PFSK-1 (cell line): ENCODE measurements at regions not wholly inside any gene's neighbourhood (a gene's known extent, or its start where the extent isn't known, plus 50 kb on each side); places are given as distances from the start of the nearest gene placed in this dataset.

Source experiments
- FOXP2 ChIP-seq: optimal IDR thresholded peaks from 2 replicates; pipeline ENCODE3; 2011; ENCODE audit warnings: borderline replicate concordance, control low read depth, inconsistent platforms; ENCODE audit not compliant: insufficient read depth; ENCODE audit errors: extremely low read length, extremely low read depth
- POLR2AphosphoS5 ChIP-seq: IDR thresholded peaks from 2 replicates; pipeline ENCODE4 v1.6.1; 2012; ENCODE audit warnings: low read depth, mild to moderate bottlenecking, control low read depth, low read length, moderate library complexity
- SIN3A ChIP-seq: IDR thresholded peaks from 2 replicates; pipeline ENCODE4 v1.6.1; 2012; ENCODE audit warnings: mild to moderate bottlenecking, low read length, moderate library complexity, borderline replicate concordance; ENCODE audit not compliant: insufficient read depth
- TAF1 ChIP-seq: IDR thresholded peaks from 2 replicates; pipeline ENCODE4 v1.6.1; 2012; ENCODE audit warnings: low read length, control low read depth, borderline replicate concordance; ENCODE audit not compliant: insufficient read depth
- TF ChIP-seq, protein P1 (sequence below), 2 experiments: IDR thresholded peaks; 2 replicates each; pipeline versions ENCODE4 v1.6.1 to v1.8.0; 2011 to 2012; ENCODE audit warnings: low read depth in 2 of 2, low read length in 2 of 2, control low read depth in 1 of 2, inconsistent platforms in 1 of 2, mild to moderate bottlenecking in 1 of 2, moderate library complexity in 1 of 2; ENCODE audit not compliant: insufficient read depth in 1 of 2

DNA sequence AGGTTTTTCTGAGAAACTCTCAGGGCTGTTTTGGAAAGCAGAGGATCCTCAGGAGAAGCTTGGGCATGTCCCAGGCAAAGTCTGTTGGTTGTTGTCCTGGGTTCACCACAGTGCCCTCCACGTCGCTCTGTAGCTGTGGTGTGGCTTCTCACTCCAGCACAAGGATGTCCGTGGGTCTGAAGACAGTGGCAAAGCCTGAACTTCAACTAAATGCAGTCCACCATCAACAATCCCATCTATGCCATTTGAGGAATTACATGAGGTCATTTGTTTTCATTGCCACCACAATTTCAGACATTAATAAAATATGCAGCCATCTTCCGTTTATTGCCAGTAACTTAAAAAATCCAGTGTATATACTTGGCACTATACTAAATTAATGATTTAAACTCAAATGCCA lies 272.1 kb downstream of the LRIG3 start:
- TF ChIP-seq SIN3A (no peak), FOXP2 (no peak), TAF1 (no peak), POLR2AphosphoS5 (no peak)
- TF ChIP-seq, protein P1, sequence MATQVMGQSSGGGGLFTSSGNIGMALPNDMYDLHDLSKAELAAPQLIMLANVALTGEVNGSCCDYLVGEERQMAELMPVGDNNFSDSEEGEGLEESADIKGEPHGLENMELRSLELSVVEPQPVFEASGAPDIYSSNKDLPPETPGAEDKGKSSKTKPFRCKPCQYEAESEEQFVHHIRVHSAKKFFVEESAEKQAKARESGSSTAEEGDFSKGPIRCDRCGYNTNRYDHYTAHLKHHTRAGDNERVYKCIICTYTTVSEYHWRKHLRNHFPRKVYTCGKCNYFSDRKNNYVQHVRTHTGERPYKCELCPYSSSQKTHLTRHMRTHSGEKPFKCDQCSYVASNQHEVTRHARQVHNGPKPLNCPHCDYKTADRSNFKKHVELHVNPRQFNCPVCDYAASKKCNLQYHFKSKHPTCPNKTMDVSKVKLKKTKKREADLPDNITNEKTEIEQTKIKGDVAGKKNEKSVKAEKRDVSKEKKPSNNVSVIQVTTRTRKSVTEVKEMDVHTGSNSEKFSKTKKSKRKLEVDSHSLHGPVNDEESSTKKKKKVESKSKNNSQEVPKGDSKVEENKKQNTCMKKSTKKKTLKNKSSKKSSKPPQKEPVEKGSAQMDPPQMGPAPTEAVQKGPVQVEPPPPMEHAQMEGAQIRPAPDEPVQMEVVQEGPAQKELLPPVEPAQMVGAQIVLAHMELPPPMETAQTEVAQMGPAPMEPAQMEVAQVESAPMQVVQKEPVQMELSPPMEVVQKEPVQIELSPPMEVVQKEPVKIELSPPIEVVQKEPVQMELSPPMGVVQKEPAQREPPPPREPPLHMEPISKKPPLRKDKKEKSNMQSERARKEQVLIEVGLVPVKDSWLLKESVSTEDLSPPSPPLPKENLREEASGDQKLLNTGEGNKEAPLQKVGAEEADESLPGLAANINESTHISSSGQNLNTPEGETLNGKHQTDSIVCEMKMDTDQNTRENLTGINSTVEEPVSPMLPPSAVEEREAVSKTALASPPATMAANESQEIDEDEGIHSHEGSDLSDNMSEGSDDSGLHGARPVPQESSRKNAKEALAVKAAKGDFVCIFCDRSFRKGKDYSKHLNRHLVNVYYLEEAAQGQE (IDR thresholded peaks at IDR 0.05; ENCODE audit: insufficient read depth in 1 of 2, low read depth in 2 of 2, low read length in 2 of 2) = no peak

DNA sequence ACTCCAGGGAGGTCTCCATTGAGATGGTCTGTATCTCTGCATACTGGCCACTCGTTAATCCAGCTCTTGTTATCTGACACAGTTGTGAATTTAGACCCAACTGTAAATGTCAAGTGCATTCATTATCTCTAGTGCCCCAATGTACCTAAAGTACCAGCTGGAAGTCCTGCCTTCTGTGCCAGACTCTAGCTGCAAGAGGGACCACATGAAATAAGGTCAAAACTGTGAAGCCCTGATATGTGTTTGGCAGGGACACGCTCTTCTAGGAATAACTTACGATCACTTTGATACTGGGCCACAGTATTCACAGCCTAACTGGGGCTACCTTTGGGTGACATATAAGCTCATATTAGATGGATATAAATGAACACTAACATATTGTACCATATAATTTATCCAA lies 268.5 kb downstream of the LRIG3 start:
- TF ChIP-seq POLR2AphosphoS5 (no peak), FOXP2 (no peak)
- TF ChIP-seq, protein P1 (IDR thresholded peaks at IDR 0.05; ENCODE audit: insufficient read depth in 1 of 2, low read depth in 2 of 2, low read length in 2 of 2) = no peak

DNA sequence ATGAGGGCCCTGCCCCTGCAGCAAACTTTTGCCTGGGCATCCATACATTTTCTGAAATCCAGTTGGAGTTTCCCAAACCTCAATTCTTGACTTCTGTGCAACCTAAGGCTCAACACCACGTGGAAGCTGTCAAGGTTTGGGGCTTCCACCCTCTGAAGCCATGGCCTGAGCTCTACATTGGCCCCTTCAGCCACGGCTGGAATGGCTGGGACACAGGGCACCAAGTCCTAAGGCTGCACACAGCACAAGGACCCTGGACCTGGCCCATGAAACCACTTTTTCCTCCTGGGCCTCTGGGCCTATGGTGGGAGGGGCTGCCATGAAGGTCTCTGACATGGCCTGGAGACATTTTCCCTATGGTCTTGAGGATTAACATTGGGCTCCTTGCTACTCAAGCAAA lies 266.3 kb downstream of the LRIG3 start:
- TF ChIP-seq FOXP2 (no peak), POLR2AphosphoS5 (no peak), TAF1 (no peak), SIN3A (no peak)
- TF ChIP-seq, protein P1 (IDR thresholded peaks at IDR 0.05; ENCODE audit: insufficient read depth in 1 of 2, low read depth in 2 of 2, low read length in 2 of 2) = no peak

DNA sequence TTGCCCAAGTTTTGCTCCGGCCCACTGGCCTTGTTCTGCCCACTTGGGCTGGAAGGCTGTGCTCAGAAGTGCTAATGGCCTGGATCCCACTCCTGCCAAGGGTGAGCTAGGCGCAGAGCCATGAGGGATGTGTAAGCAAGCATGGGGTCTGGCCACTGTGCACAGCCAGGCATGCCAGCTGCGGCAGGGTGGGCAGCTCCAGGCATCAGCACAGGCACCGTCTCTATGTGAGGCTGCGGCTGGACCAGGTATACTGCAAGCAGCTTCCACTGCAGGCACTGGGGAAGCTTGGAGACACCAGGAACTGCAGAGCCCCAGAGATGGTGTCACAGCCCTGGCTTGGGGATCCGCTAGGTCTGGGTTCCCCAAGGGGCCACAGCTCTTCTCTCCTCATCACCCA lies 264.9 kb downstream of the LRIG3 start:
- no peak for TF ChIP-seq SIN3A
- TF ChIP-seq, protein P1 (IDR thresholded peaks at IDR 0.05; ENCODE audit: insufficient read depth in 1 of 2, low read depth in 2 of 2, low read length in 2 of 2) = no peak
- TF ChIP-seq POLR2AphosphoS5 = no peak
- no peak for TF ChIP-seq FOXP2
- no peak for TF ChIP-seq TAF1
